Loucy (cell line): ENCODE measurements at regions not wholly inside any gene's neighbourhood (a gene's known extent, or its start where the extent isn't known, plus 50 kb on each side); places are given as distances from the start of the nearest gene placed in this dataset.
"Not testable (repeated sequence)": the region's sequence is repeated elsewhere in the genome, so short reads cannot be mapped to it uniquely, and the experiment has no call there.

ENCODE experiments used
- CTCF ChIP-seq: fragments of 200-600 bp; sonication (generic); conservative IDR thresholded peaks from 2 replicates; pipeline ENCODE4 v1.5.1; 2014; ENCODE audit warnings: mild to moderate bottlenecking, antibody characterized with exemption, low read length
- EZH2phosphoT487 ChIP-seq: fragments of 200-600 bp; IDR thresholded peaks from 2 replicates; pipeline ENCODE4 v1.6.1; 2018; ENCODE audit warnings: antibody characterized with exemption, mild to moderate bottlenecking, moderate library complexity, borderline replicate concordance

- not testable (repeated sequence) for TF ChIP-seq CTCF, EZH2phosphoT487
These were observed 75.6 kb upstream of the NMUR2 start for GRCh38 chr5:152480677-152481076.
